ENCODE measurements at regions not wholly inside any gene's neighbourhood (a gene's known extent, or its start where the extent isn't known, plus 50 kb on each side); places are given as distances from the start of the nearest gene placed in this dataset.

GRCh38 chr4:22312113-22312512 is 203.8 kb downstream of the ADGRA3 start:
- no peak for TF ChIP-seq ZNF70 (CRISPR knock-in tag; IDR thresholded peaks at IDR 0.05)
- TF ChIP-seq ESRRG (CRISPR knock-in tag; IDR thresholded peaks at IDR 0.05): no peak
- TF ChIP-seq ZNF8 (CRISPR knock-in tag; IDR thresholded peaks at IDR 0.05): no peak
- no peak for TF ChIP-seq BACH2 (CRISPR knock-in tag; IDR thresholded peaks at IDR 0.05; ENCODE audit: borderline replicate concordance)
- TF ChIP-seq TCF4 (CRISPR knock-in tag; IDR thresholded peaks at IDR 0.05; ENCODE audit: borderline replicate concordance): no peak
- TF ChIP-seq, protein P1, sequence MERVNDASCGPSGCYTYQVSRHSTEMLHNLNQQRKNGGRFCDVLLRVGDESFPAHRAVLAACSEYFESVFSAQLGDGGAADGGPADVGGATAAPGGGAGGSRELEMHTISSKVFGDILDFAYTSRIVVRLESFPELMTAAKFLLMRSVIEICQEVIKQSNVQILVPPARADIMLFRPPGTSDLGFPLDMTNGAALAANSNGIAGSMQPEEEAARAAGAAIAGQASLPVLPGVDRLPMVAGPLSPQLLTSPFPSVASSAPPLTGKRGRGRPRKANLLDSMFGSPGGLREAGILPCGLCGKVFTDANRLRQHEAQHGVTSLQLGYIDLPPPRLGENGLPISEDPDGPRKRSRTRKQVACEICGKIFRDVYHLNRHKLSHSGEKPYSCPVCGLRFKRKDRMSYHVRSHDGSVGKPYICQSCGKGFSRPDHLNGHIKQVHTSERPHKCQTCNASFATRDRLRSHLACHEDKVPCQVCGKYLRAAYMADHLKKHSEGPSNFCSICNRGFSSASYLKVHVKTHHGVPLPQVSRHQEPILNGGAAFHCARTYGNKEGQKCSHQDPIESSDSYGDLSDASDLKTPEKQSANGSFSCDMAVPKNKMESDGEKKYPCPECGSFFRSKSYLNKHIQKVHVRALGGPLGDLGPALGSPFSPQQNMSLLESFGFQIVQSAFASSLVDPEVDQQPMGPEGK (CRISPR knock-in tag; IDR thresholded peaks at IDR 0.05; ENCODE audit: borderline replicate concordance): no peak
- TF ChIP-seq CSDC2 (CRISPR knock-in tag; IDR thresholded peaks at IDR 0.05): no peak
- TF ChIP-seq CREB5 (CRISPR knock-in tag; IDR thresholded peaks at IDR 0.05; ENCODE audit: low read depth): no peak
- TF ChIP-seq TOX (CRISPR knock-in tag; IDR thresholded peaks at IDR 0.05; ENCODE audit: borderline replicate concordance): no peak
- TF ChIP-seq, protein P2, sequence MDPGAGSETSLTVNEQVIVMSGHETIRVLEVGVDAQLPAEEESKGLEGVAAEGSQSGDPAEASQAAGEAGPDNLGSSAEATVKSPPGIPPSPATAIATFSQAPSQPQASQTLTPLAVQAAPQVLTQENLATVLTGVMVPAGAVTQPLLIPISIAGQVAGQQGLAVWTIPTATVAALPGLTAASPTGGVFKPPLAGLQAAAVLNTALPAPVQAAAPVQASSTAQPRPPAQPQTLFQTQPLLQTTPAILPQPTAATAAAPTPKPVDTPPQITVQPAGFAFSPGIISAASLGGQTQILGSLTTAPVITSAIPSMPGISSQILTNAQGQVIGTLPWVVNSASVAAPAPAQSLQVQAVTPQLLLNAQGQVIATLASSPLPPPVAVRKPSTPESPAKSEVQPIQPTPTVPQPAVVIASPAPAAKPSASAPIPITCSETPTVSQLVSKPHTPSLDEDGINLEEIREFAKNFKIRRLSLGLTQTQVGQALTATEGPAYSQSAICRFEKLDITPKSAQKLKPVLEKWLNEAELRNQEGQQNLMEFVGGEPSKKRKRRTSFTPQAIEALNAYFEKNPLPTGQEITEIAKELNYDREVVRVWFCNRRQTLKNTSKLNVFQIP (CRISPR knock-in tag; IDR thresholded peaks at IDR 0.05; ENCODE audit: borderline replicate concordance, low read depth): no peak
- TF ChIP-seq ZFP3 (CRISPR knock-in tag; IDR thresholded peaks at IDR 0.05): no peak
- TF ChIP-seq RARB (CRISPR knock-in tag; IDR thresholded peaks at IDR 0.05): no peak
- no peak for TF ChIP-seq PPARA (CRISPR knock-in tag; IDR thresholded peaks at IDR 0.05; ENCODE audit: borderline replicate concordance)
- no peak for TF ChIP-seq ISL1 (CRISPR knock-in tag; IDR thresholded peaks at IDR 0.05)
- TF ChIP-seq GLIS3 (CRISPR knock-in tag; IDR thresholded peaks at IDR 0.05): no peak
- ATAC-seq: peak; percentile 69

- ATAC-seq: no peak
- TF ChIP-seq, protein P1 (CRISPR knock-in tag; IDR thresholded peaks at IDR 0.05; ENCODE audit: borderline replicate concordance): no peak
- TF ChIP-seq CSDC2 (CRISPR knock-in tag; IDR thresholded peaks at IDR 0.05) (no peak), ZFP30 (CRISPR knock-in tag; IDR thresholded peaks at IDR 0.05) (no peak), TOX (CRISPR knock-in tag; IDR thresholded peaks at IDR 0.05; ENCODE audit: borderline replicate concordance) (no peak), GLIS3 (CRISPR knock-in tag; IDR thresholded peaks at IDR 0.05) (no peak), OSR1 (CRISPR knock-in tag; IDR thresholded peaks at IDR 0.05) (no peak), RARB (CRISPR knock-in tag; IDR thresholded peaks at IDR 0.05) (no peak), ESRRG (CRISPR knock-in tag; IDR thresholded peaks at IDR 0.05) (no peak), ZNF8 (CRISPR knock-in tag; IDR thresholded peaks at IDR 0.05) (no peak)
- TF ChIP-seq, protein P3, sequence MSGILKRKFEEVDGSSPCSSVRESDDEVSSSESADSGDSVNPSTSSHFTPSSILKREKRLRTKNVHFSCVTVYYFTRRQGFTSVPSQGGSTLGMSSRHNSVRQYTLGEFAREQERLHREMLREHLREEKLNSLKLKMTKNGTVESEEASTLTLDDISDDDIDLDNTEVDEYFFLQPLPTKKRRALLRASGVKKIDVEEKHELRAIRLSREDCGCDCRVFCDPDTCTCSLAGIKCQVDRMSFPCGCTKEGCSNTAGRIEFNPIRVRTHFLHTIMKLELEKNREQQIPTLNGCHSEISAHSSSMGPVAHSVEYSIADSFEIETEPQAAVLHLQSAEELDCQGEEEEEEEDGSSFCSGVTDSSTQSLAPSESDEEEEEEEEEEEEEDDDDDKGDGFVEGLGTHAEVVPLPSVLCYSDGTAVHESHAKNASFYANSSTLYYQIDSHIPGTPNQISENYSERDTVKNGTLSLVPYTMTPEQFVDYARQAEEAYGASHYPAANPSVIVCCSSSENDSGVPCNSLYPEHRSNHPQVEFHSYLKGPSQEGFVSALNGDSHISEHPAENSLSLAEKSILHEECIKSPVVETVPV (CRISPR knock-in tag; IDR thresholded peaks at IDR 0.05): no peak
Observed at GRCh38 chr4:22301253-22301652, 214.6 kb downstream of the ADGRA3 start.

GRCh38 chr4:22299678-22300077 is 216.2 kb downstream of the ADGRA3 start:
- ATAC-seq: no peak
- no peak for TF ChIP-seq ISL1 (CRISPR knock-in tag; IDR thresholded peaks at IDR 0.05)
- TF ChIP-seq ZFP3 (CRISPR knock-in tag; IDR thresholded peaks at IDR 0.05): no peak
- TF ChIP-seq, protein P1 (CRISPR knock-in tag; IDR thresholded peaks at IDR 0.05; ENCODE audit: borderline replicate concordance): no peak
- TF ChIP-seq SNAI2 (CRISPR knock-in tag; IDR thresholded peaks at IDR 0.05): no peak
- no peak for TF ChIP-seq CSDC2 (CRISPR knock-in tag; IDR thresholded peaks at IDR 0.05)
- TF ChIP-seq ZC3H10 (CRISPR knock-in tag; IDR thresholded peaks at IDR 0.05): no peak
- no peak for TF ChIP-seq ZNF70 (CRISPR knock-in tag; IDR thresholded peaks at IDR 0.05)
